HEK293 (cell line): ENCODE measurements at regions not wholly inside any gene's neighbourhood (a gene's known extent, or its start where the extent isn't known, plus 50 kb on each side); places are given as distances from the start of the nearest gene placed in this dataset.

Source experiments
- ZEB2 ChIP-seq: fragments of 450-650 bp; formaldehyde crosslinking; IDR thresholded peaks from 2 replicates; pipeline ENCODE4 v1.5.1; 2016; ENCODE audit warnings: missing biosample characterization, missing genetic modification characterization
- ZFP3 ChIP-seq: fragments of 450-650 bp; formaldehyde crosslinking; IDR thresholded peaks from 2 replicates; pipeline ENCODE4 v1.5.1; 2016; ENCODE audit warnings: low read depth, missing biosample characterization, missing genetic modification characterization
- ZNF138 ChIP-seq: fragments of 450-650 bp; formaldehyde crosslinking; IDR thresholded peaks from 2 replicates; pipeline ENCODE4 v1.5.1; 2016; ENCODE audit warnings: missing biosample characterization, missing genetic modification characterization, borderline replicate concordance
- ZNF239 ChIP-seq: fragments of 450-650 bp; formaldehyde crosslinking; IDR thresholded peaks from 2 replicates; pipeline ENCODE4 v1.5.1; 2016; ENCODE audit warnings: missing biosample characterization, missing genetic modification characterization
- ZNF423 ChIP-seq: fragments of 450-650 bp; formaldehyde crosslinking; IDR thresholded peaks from 2 replicates; pipeline ENCODE4 v1.5.1; 2016; ENCODE audit warnings: missing biosample characterization, missing genetic modification characterization
- ZNF585B ChIP-seq: fragments of 450-650 bp; formaldehyde crosslinking; IDR thresholded peaks from 2 replicates; pipeline ENCODE4 v1.5.1; 2016; ENCODE audit warnings: missing biosample characterization, missing genetic modification characterization
- ZNF654 ChIP-seq: fragments of 450-650 bp; formaldehyde crosslinking; IDR thresholded peaks from 2 replicates; pipeline ENCODE4 v1.5.1; 2016; ENCODE audit warnings: low read depth, missing biosample characterization, missing genetic modification characterization
- TF ChIP-seq, protein P1 (sequence below): fragments of 450-650 bp; formaldehyde crosslinking; IDR thresholded peaks from 2 replicates; pipeline ENCODE4 v1.5.1; 2016; ENCODE audit warnings: missing biosample characterization, missing genetic modification characterization
- TF ChIP-seq, protein P2 (sequence below): fragments of 450-650 bp; formaldehyde crosslinking; IDR thresholded peaks from 2 replicates; pipeline ENCODE4 v1.5.1; 2016; ENCODE audit warnings: missing biosample characterization, missing genetic modification characterization
- TF ChIP-seq, protein P3 (sequence below): fragments of 450-650 bp; formaldehyde crosslinking; IDR thresholded peaks from 2 replicates; pipeline ENCODE4 v1.5.1; 2016; ENCODE audit warnings: missing biosample characterization, missing genetic modification characterization
- TF ChIP-seq, protein P4 (sequence below): fragments of 450-650 bp; formaldehyde crosslinking; IDR thresholded peaks from 2 replicates; pipeline ENCODE4 v1.5.1; 2016; ENCODE audit warnings: missing biosample characterization, missing genetic modification characterization
- TF ChIP-seq, protein P5 (sequence below): sonication (generic); formaldehyde crosslinking; IDR thresholded peaks from 2 replicates; pipeline ENCODE4 v1.8.1; 2022; ENCODE audit warnings: mild to moderate bottlenecking, moderate library complexity, missing genetic modification reagents
- TF ChIP-seq, protein P6 (sequence below): fragments of 450-650 bp; formaldehyde crosslinking; IDR thresholded peaks from 2 replicates; pipeline ENCODE4 v1.5.1; 2016; ENCODE audit warnings: missing biosample characterization, missing genetic modification characterization, low read depth

DNA sequence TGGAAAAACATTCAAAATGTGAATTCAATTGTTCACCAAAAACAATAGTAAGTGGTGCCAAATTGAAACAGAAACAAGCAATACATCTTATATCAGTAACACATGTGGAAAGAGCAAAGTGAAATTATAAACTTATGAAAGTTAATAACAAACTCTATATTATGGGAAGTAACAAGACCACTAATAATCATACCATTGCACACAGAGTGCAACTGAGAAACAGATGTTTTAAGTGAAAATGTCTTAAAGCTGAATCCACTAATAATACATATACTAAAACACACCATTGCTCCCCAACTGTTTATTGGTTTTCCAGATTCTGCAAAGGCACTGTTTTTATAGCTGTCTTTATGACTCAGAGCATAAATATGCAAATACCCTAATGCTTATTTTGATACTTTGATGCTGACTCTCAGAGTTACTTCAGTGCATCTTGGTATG, 292.3 kb downstream of the RFPL4B start:
- TF ChIP-seq, protein P1, sequence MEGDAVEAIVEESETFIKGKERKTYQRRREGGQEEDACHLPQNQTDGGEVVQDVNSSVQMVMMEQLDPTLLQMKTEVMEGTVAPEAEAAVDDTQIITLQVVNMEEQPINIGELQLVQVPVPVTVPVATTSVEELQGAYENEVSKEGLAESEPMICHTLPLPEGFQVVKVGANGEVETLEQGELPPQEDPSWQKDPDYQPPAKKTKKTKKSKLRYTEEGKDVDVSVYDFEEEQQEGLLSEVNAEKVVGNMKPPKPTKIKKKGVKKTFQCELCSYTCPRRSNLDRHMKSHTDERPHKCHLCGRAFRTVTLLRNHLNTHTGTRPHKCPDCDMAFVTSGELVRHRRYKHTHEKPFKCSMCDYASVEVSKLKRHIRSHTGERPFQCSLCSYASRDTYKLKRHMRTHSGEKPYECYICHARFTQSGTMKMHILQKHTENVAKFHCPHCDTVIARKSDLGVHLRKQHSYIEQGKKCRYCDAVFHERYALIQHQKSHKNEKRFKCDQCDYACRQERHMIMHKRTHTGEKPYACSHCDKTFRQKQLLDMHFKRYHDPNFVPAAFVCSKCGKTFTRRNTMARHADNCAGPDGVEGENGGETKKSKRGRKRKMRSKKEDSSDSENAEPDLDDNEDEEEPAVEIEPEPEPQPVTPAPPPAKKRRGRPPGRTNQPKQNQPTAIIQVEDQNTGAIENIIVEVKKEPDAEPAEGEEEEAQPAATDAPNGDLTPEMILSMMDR (tag by site-specific recombination): no peak
- TF ChIP-seq ZFP3 (tag by site-specific recombination) (no peak), ZNF654 (no peak), ZNF239 (tag by site-specific recombination) (no peak), ZNF138 (no peak), ZNF423 (tag by site-specific recombination) (no peak), ZEB2 (tag by site-specific recombination) (no peak), ZNF585B (no peak)
- TF ChIP-seq, protein P2, sequence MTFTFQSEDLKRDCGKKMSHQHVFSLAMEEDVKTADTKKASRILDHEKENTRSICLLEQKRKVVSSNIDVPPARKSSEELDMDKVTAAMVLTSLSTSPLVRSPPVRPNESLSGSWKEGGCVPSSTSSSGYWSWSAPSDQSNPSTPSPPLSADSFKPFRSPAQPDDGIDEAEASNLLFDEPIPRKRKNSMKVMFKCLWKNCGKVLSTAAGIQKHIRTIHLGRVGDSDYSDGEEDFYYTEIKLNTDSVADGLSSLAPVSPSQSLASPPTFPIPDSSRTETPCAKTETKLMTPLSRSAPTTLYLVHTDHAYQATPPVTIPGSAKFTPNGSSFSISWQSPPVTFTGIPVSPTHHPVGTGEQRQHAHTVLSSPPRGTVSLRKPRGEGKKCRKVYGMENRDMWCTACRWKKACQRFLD (tag by site-specific recombination): no peak
- TF ChIP-seq, protein P3, sequence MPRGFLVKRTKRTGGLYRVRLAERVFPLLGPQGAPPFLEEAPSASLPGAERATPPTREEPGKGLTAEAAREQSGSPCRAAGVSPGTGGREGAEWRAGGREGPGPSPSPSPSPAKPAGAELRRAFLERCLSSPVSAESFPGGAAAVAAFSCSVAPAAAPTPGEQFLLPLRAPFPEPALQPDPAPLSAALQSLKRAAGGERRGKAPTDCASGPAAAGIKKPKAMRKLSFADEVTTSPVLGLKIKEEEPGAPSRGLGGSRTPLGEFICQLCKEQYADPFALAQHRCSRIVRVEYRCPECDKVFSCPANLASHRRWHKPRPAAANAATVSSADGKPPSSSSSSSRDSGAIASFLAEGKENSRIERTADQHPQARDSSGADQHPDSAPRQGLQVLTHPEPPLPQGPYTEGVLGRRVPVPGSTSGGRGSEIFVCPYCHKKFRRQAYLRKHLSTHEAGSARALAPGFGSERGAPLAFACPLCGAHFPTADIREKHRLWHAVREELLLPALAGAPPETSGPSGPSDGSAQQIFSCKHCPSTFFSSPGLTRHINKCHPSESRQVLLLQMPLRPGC (tag by site-specific recombination): no peak
- TF ChIP-seq, protein P4, sequence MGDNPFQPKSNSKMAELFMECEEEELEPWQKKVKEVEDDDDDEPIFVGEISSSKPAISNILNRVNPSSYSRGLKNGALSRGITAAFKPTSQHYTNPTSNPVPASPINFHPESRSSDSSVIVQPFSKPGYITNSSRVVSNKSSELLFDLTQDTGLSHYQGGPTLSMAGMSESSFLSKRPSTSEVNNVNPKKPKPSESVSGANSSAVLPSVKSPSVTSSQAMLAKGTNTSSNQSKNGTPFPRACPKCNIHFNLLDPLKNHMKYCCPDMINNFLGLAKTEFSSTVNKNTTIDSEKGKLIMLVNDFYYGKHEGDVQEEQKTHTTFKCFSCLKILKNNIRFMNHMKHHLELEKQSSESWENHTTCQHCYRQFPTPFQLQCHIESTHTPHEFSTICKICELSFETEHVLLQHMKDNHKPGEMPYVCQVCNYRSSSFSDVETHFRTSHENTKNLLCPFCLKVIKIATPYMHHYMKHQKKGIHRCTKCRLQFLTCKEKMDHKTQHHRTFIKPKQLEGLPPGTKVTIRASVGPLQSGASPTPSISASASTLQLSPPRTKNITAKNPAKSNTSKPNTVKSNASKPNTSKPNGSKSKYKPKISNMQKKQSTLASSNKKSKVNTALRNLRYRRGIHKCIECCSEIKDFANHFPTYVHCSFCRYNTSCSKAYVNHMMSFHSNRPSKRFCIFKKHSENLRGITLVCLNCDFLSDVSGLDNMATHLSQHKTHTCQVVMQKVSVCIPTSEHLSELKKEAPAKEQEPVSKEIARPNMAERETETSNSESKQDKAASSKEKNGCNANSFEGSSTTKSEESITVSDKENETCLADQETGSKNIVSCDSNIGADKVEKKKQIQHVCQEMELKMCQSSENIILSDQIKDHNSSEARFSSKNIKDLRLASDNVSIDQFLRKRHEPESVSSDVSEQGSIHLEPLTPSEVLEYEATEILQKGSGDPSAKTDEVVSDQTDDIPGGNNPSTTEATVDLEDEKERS (tag by site-specific recombination): no peak
- TF ChIP-seq, protein P5, sequence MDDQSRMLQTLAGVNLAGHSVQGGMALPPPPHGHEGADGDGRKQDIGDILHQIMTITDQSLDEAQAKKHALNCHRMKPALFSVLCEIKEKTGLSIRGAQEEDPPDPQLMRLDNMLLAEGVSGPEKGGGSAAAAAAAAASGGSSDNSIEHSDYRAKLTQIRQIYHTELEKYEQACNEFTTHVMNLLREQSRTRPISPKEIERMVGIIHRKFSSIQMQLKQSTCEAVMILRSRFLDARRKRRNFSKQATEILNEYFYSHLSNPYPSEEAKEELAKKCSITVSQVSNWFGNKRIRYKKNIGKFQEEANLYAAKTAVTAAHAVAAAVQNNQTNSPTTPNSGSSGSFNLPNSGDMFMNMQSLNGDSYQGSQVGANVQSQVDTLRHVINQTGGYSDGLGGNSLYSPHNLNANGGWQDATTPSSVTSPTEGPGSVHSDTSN (CRISPR knock-in tag): no peak
- TF ChIP-seq, protein P6, sequence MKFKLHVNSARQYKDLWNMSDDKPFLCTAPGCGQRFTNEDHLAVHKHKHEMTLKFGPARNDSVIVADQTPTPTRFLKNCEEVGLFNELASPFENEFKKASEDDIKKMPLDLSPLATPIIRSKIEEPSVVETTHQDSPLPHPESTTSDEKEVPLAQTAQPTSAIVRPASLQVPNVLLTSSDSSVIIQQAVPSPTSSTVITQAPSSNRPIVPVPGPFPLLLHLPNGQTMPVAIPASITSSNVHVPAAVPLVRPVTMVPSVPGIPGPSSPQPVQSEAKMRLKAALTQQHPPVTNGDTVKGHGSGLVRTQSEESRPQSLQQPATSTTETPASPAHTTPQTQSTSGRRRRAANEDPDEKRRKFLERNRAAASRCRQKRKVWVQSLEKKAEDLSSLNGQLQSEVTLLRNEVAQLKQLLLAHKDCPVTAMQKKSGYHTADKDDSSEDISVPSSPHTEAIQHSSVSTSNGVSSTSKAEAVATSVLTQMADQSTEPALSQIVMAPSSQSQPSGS (tag by site-specific recombination): no peak
